Fibroblast of skin of right quadriceps (primary cell): ENCODE measurements at regions not wholly inside any gene's neighbourhood (a gene's known extent, or its start where the extent isn't known, plus 50 kb on each side); places are given as distances from the start of the nearest gene placed in this dataset.

Experiments
- DNase-seq: peaks from one replicate; pipeline ENCODE4 v3.0.0-alpha.2; 2013

DNA sequence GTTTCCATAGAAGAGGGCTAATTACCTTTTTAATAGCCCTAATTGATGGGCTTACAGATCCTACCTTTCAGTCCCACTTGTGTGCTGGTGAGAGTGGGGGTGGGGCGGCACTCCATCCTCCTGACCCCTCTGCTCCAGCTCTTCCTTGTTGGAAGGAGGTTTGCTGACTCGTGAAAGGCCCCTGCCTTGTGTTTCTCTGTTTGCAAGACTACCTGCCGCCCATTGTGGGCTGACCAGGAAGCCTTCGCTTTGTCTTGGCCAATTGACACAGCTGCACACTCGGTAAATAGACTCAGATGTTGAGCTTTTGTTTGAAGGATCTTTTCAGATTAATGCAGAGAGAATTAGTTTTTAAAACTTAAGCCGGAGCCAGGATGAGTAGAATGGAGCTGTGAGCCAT is 197.3 kb upstream of the HES1 start:
- DNase-seq, result no peak

DNA sequence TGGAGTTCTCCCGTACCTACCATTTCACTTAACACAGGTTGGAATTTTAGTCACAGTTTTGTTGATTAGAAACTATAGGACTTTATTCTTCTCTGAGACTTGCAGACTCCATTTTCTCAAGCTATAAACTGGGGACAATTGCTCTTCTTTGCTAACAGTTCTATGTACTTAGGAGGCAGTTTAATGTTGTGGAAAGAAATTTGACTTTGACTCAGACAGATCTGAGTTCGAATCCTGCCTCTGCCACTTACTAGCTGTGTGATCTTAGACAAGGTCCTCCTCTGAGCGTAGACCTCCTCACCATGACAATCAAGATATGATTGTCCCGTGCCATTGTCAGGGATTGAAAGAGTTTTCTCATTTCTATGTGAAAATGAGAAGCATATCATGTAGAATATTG is 196.4 kb upstream of the HES1 start:
- DNase-seq, result no peak

DNA sequence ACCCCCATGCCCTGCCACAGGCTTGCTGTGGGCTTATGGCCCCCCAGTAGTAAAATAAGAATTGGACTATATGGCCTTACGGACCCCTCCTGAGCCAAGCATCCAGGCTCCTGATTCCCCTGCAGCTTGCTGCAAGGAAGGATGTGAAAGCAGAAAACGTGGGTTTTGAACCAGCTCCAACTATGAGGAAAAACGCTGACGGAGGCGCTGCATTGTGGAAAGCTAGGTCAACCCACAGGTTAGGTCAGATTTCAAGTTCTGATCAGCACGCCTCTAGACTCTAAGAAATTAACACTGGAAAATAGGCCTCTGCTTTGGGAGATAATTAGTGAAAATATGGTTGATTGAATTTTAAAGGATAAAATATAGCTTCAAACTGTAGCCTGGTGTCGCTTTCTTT is 195.4 kb upstream of the HES1 start:
- no peak for DNase-seq

- no peak for DNase-seq
These were observed 194.5 kb upstream of the HES1 start for GRCh38 chr3:193941486-193941885.

GRCh38 chr3:193942516-193943055 is 193.4 kb upstream of the HES1 start:
- no peak for DNase-seq

DNA sequence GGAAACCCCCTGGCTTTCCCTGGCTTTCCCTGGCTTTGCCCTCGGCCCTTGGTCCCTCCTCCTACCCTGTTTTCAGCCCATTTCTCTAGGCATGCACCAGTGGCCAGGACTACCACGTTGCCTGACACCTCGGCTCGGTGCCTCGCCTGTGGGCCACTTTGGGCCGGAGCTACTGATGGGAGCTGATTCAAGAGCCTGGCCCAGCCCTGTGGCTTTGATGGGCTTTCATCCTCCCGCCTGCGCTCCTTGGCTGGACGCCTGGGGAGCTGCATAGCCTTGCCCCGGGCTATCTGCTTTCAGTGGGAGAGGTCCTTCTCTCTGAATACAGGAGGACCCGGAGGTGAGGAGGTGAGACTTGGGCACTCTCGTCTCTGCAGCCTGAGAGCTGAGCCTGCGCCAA is 192.7 kb upstream of the HES1 start:
- DNase-seq, result no peak

DNA sequence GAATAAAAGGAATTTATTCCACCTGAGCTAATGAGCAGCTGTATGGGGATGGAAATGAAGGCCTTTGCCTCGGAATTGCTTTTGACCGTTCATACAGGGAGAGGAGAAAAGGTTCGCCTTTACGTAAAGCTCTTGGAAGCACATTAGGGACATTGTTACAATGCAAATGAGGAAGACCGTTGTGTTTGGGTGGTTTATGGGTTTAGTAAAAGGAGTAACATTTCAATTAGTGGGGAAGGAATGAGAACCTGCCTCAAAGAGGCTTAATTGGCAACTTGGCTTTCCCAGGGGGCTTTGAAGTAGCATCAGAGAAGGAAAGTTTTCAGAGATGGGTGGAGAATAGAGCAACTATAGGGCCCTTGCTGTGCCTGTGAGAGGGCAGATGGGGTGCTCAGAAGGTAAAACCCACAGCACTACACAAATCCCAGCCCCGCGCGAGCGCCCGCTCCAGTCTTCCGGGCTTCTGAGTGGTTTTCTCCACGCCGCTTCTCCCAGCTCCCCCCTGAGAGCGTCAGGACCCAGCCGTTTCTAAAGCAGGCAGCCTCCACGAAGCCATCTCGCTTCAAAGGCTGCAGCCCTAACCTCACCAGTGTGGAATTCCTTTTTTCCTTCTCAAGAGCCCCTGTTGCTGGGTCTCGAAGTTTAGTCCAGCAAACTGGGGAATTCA is 192.0 kb upstream of the HES1 start:
- no peak for DNase-seq

GRCh38 chr3:193944518-193944884 is 191.4 kb upstream of the HES1 start:
- DNase-seq, result no peak

GRCh38 chr3:193945143-193945542 is 190.8 kb upstream of the HES1 start:
- DNase-seq, result no peak

- no peak for DNase-seq
These were observed 189.0 kb upstream of the HES1 start for GRCh38 chr3:193946945-193947344.

- DNase-seq, result no peak
These were observed 188.4 kb upstream of the HES1 start for GRCh38 chr3:193947596-193947995.

GRCh38 chr3:193948459-193948858 is 187.5 kb upstream of the HES1 start:
- DNase-seq, result no peak

GRCh38 chr3:193951859-193952258 is 184.1 kb upstream of the HES1 start:
- DNase-seq, result no peak

DNA sequence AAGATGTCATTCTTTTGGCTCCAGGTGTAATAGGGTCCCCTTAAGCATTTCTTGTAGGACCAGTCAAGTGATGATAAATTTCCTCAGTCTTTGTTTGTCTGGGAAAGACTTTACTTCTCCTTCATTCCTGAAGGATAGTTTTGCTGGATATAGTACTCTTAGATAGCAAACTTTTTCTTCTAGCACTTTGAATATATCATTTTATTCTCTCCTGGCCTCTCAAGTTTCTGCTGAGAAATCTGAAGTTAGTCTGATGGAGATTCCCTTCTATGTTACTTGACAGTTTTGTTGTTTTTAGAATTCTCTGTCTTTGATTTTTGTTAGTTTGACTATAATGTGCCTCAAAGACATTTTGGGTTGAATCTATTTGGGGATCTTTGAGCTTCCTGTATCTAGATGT is 181.2 kb upstream of the HES1 start:
- DNase-seq, result no peak

DNA sequence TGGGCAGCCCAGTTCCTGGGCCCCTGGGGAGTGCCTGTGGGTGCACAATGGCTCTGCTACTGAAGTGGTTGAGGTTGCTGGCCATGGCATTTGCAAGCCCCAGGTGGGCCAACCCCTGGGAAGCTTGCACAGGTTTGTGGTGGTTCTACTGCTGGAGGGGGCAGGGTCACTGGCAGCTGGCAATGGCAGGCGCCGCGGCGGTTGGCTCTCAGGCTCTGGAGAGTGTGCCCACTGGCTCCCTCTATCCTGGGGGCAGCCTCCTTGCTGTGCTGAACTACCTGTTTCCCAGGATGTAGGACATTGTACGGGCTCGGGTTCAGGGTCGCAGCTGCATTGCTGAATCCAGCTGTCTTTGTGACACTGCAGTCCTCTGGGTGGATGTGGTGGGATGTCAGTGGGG is 180.2 kb upstream of the HES1 start:
- no peak for DNase-seq

- DNase-seq, result no peak
These were observed 176.1 kb upstream of the HES1 start for GRCh38 chr3:193959861-193960260.

GRCh38 chr3:193960487-193961274 is 175.3 kb upstream of the HES1 start:
- DNase-seq, result peak; percentile 55

DNA sequence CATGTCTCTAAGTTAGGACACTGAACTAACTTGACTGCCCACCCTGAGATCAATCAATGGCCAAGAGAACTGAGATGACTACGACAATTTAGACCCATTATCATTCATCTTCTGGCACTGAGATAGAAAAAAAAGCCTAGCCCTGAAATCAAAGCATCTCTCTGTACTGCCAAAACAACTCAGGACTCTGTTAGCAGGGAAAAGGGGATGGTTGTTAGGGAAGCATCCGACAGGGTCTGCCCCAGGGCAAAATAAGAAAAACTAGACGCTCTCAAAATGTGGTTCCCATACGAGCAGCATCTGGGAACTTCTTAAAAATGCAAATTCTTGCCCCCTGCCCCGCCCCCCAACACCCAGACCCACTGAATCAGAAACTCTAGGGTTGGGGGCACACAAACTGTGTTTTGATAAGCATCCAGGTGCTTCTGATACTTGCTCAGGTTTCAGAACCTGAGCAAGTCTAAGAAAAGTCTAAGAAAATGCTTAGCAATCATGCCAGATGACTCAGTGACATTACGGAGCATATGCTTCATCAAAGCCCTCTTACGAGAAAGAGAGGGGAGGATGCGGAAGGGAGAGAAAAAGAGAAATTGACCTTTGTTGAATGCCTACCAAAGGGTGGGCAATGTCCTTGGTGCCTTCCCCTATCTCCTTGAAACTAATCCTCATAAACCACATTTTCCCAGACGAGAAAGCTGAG is 172.8 kb upstream of the HES1 start:
- peak; percentile 42 for DNase-seq

DNA sequence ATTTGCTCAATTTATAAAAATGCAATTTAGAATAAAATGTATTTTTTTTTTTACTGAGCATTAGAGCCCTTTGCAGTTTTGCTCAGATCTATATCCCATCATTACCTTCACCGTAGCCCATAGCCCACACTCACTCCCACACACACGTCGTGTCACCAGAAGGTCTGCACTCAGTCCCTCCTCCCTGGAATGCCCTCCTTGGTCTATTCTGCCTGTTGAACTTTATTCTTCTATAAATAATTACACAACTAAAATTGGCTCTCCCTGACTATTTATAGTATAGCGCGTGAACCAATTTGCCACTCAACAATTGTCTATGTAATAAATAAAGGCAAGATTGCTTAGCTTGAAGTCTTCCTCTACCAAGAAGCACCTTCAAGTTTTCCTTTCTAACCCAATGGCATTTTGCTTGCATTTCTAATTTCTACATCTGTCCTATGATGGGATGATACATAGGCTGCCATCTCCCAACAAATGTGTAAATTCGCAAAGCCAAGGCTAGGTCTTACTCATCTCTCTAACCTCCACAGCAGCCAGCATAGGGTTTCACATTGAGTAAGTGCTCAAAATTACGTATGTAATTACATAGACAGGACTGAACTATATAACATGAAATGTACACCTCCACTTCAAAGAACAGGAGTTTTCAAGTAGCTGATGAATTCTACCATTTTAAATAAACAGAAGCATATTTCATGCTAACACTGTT is 172.0 kb upstream of the HES1 start:
- no peak for DNase-seq

GRCh38 chr3:193964517-193964880 is 171.4 kb upstream of the HES1 start:
- no peak for DNase-seq

DNA sequence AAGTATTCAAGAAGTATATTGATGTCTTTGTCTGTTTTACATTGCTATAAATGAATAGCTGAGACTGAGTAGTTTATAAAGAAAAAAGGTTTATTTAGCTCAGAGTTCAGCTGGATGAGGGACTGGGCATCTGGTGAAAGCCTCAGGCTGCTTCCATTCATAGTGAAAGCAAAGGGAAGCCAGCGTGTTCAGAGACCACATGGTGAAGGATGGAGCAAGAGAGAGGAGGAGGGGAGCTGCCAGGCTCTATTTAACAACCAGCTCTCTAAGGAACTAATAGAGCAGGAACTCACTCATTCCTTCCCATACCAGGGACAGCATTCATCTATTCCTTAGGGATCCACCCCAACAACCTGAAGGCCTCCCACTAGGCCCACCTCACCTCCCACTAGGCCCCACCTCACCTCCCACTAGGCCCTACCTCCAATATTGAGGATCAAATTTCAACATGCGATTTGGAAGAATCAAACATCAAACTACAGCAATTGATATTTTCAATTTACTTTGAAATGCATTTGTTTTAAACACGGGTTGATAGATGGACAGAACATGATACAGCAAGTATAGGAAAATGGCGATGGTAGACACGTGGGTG is 167.5 kb upstream of the HES1 start:
- no peak for DNase-seq

DNA sequence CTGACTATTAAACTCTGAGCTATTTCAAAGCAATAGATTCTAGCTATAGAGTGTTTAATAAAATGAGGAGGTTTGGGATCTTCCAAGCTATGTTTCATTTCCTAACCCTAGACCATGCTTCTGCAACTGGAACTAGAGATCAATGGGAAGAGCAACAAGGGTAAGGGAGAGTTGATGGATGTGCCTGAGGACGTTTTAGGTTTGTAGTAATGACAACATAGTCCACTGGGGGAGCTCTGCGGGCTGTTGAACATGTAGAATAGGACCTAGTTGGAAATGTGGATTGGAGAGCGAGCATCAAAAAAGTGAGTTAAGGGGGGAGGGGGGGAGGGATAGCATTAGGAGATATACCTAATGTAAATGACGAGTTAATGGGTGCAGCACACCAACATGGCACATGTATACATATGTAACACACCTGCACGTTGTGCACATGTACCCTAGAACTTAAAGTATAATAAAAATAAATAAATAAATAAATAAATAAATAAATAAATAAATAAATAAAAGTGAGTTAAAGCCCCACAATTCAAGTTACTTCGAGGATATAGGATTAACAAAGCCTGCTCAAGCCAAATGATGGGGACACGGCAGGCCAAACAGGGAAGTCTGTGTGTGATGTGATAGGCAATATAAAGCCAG is 165.7 kb upstream of the HES1 start:
- DNase-seq, result peak; percentile 39
